ACC112 (cell line): ENCODE measurements at regions not wholly inside any gene's neighbourhood (a gene's known extent, or its start where the extent isn't known, plus 50 kb on each side); places are given as distances from the start of the nearest gene placed in this dataset.

ENCODE experiments used
- H2AFZ ChIP-seq: fragments of 200-600 bp; sonication (generic); one replicate; pipeline ENCODE4 v1.6.0; 2017; ENCODE audit warnings: antibody characterized with exemption, low read length; ENCODE audit not compliant: unreplicated experiment
- H3K27ac ChIP-seq: fragments of 200-600 bp; sonication (generic); 2 replicates; pipeline ENCODE4 v1.5.1; 2014; ENCODE audit warnings: low read depth, mild to moderate bottlenecking, antibody characterized with exemption, low read length, moderate library complexity
- H3K27me3 ChIP-seq: fragments of 200-600 bp; sonication (generic); 2 replicates; pipeline ENCODE4 v1.6.1; 2014; ENCODE audit warnings: mild to moderate bottlenecking, antibody characterized with exemption, low read length, moderate library complexity, mixed read lengths; ENCODE audit not compliant: insufficient read depth
- H3K36me3 ChIP-seq: fragments of 200-600 bp; sonication (generic); 2 replicates; pipeline ENCODE4 v1.6.1; 2016; ENCODE audit warnings: mild to moderate bottlenecking, antibody characterized with exemption, low read length, moderate library complexity, mixed read lengths; ENCODE audit not compliant: insufficient read depth
- H3K4me1 ChIP-seq: fragments of 200-600 bp; sonication (generic); one replicate; pipeline ENCODE4 v1.6.1; 2016; ENCODE audit warnings: low read length, mixed read lengths; ENCODE audit not compliant: insufficient read depth, unreplicated experiment, control insufficient read depth
- H3K4me3 ChIP-seq: fragments of 200-600 bp; sonication (generic); 2 replicates; pipeline ENCODE4 v1.5.1; 2014; ENCODE audit warnings: mild to moderate bottlenecking, low read depth, low read length
- H3K79me2 ChIP-seq: fragments of 200-600 bp; sonication (generic); one replicate; pipeline ENCODE4 v1.6.0; 2016; ENCODE audit warnings: low read length; ENCODE audit not compliant: control insufficient read depth, unreplicated experiment, insufficient read depth

- H3K27me3 ChIP-seq = peaks cover 40% of the 10 kb centered on the region
Measured at GRCh38 chr17:34502426-34502825, 77.0 kb upstream of the TMEM132E start.

GRCh38 chr17:34499576-34499975 lies 79.8 kb upstream of the TMEM132E start:
- peaks cover 41% of the 10 kb centered on the region for H3K27me3 ChIP-seq
- no peak overlapping the region for H3K27ac ChIP-seq
- no peaks in the 10 kb centered on the region for H3K4me1 ChIP-seq
- no peaks in the 10 kb centered on the region for H3K79me2 ChIP-seq
- H2AFZ ChIP-seq = no peak overlapping the region
- no peaks in the 10 kb centered on the region for H3K36me3 ChIP-seq
- H3K4me3 ChIP-seq = no peak overlapping the region

More at GRCh38 chr17:34502426-34502825, 77.0 kb upstream of the TMEM132E start:
- Histone ChIP-seq H2AFZ (no peak overlapping the region), H3K79me2 (no peaks in the 10 kb centered on the region), H3K36me3 (no peaks in the 10 kb centered on the region), H3K4me1 (no peaks in the 10 kb centered on the region), H3K27ac (no peak overlapping the region), H3K4me3 (no peak overlapping the region)

- no peaks in the 10 kb centered on the region for H3K36me3 ChIP-seq
- no peaks in the 10 kb centered on the region for H3K79me2 ChIP-seq
- H3K4me3 ChIP-seq = no peak overlapping the region
- H3K27ac ChIP-seq = no peak overlapping the region
- no peaks in the 10 kb centered on the region for H3K4me1 ChIP-seq
- peaks cover 49% of the 10 kb centered on the region for H3K27me3 ChIP-seq
- H2AFZ ChIP-seq = no peak overlapping the region
Measured at GRCh38 chr17:34493917-34494316, 85.5 kb upstream of the TMEM132E start.

- Histone ChIP-seq H3K79me2 (no peaks in the 10 kb centered on the region), H3K4me3 (no peak overlapping the region), H3K27me3 (peaks cover 23% of the 10 kb centered on the region; the same call in 1 of the 2 replicates), H2AFZ (no peak overlapping the region), H3K27ac (no peak overlapping the region), H3K4me1 (no peaks in the 10 kb centered on the region), H3K36me3 (no peaks in the 10 kb centered on the region)
Measured at GRCh38 chr17:34487626-34488025, 91.8 kb upstream of the TMEM132E start.

GRCh38 chr17:34486761-34487160 lies 92.6 kb upstream of the TMEM132E start:
- Histone ChIP-seq H3K27ac (no peak overlapping the region), H2AFZ (no peak overlapping the region), H3K4me1 (no peaks in the 10 kb centered on the region), H3K79me2 (no peaks in the 10 kb centered on the region), H3K27me3 (peaks cover 22% of the 10 kb centered on the region; the same call in 1 of the 2 replicates), H3K4me3 (no peak overlapping the region), H3K36me3 (no peaks in the 10 kb centered on the region)

- Histone ChIP-seq H3K27ac (no peak overlapping the region), H3K27me3 (peaks cover 22% of the 10 kb centered on the region; the same call in 1 of the 2 replicates), H3K79me2 (no peaks in the 10 kb centered on the region), H3K4me3 (no peak overlapping the region), H3K4me1 (no peaks in the 10 kb centered on the region), H2AFZ (no peak overlapping the region), H3K36me3 (no peaks in the 10 kb centered on the region)
Measured at GRCh38 chr17:34485999-34486398, 93.4 kb upstream of the TMEM132E start.

GRCh38 chr17:34484193-34484733 lies 95.1 kb upstream of the TMEM132E start:
- H2AFZ ChIP-seq = no peak overlapping the region
- no peaks in the 10 kb centered on the region for H3K79me2 ChIP-seq
- no peak overlapping the region for H3K27ac ChIP-seq

GRCh38 chr17:34482730-34483129 lies 96.7 kb upstream of the TMEM132E start:
- Histone ChIP-seq H3K4me3 (no peak overlapping the region), H3K27ac (no peak overlapping the region), H3K4me1 (no peaks in the 10 kb centered on the region), H3K36me3 (no peaks in the 10 kb centered on the region), H3K79me2 (no peaks in the 10 kb centered on the region), H2AFZ (no peak overlapping the region), H3K27me3 (peaks cover 13% of the 10 kb centered on the region; the same call in 1 of the 2 replicates)

More at GRCh38 chr17:34484193-34484733, 95.1 kb upstream of the TMEM132E start:
- no peaks in the 10 kb centered on the region for H3K36me3 ChIP-seq
- H3K4me3 ChIP-seq = no peak overlapping the region
- H3K27me3 ChIP-seq = peaks cover 22% of the 10 kb centered on the region; the same call in 1 of the 2 replicates
- H3K4me1 ChIP-seq = no peaks in the 10 kb centered on the region

- H3K36me3 ChIP-seq = no peaks in the 10 kb centered on the region
- H3K27ac ChIP-seq = no peak overlapping the region
- no peak overlapping the region for H2AFZ ChIP-seq
- no peaks in the 10 kb centered on the region for H3K79me2 ChIP-seq
- peaks cover 14% of the 10 kb centered on the region; the same call in 1 of the 2 replicates for H3K27me3 ChIP-seq
- H3K4me3 ChIP-seq = no peak overlapping the region
- no peaks in the 10 kb centered on the region for H3K4me1 ChIP-seq
Measured at GRCh38 chr17:34481779-34482178, 97.6 kb upstream of the TMEM132E start.

- no peaks in the 10 kb centered on the region for H3K4me1 ChIP-seq
- H3K36me3 ChIP-seq = no peaks in the 10 kb centered on the region
- H3K79me2 ChIP-seq = no peaks in the 10 kb centered on the region
- H2AFZ ChIP-seq = no peak overlapping the region
- H3K4me3 ChIP-seq = no peak overlapping the region
- no peak overlapping the region for H3K27ac ChIP-seq
- H3K27me3 ChIP-seq = peaks cover 14% of the 10 kb centered on the region; the same call in 1 of the 2 replicates
Measured at GRCh38 chr17:34479371-34479770, 100.0 kb upstream of the TMEM132E start.

- Histone ChIP-seq H2AFZ (no peak overlapping the region), H3K27ac (no peak overlapping the region), H3K79me2 (no peaks in the 10 kb centered on the region), H3K4me3 (no peak overlapping the region), H3K27me3 (peaks cover 14% of the 10 kb centered on the region; the same call in 1 of the 2 replicates), H3K4me1 (no peaks in the 10 kb centered on the region), H3K36me3 (no peaks in the 10 kb centered on the region)
Measured at GRCh38 chr17:34478244-34478643, 101.1 kb upstream of the TMEM132E start.
